PC-9 (cell line): ENCODE measurements at regions not wholly inside any gene's neighbourhood (a gene's known extent, or its start where the extent isn't known, plus 50 kb on each side); places are given as distances from the start of the nearest gene placed in this dataset.

Experiments
- BruUV-seq: library from RNA; stranded (reverse); fragments of 400-500 nt; replicated peaks from 2 replicates; lab custom pipeline; 2021; lab: Mats Ljungman, UMichigan
- CTCF ChIA-PET: fragments of 300-600 bp; sonication (Branson Sonifier 250); formaldehyde crosslinking; loops from one replicate; lab custom pipeline; 2022; ENCODE audit warnings: antibody characterized with exemption; lab: Charles Lee
- POLR2A ChIA-PET: fragments of 300-600 bp; sonication (Branson Sonifier 250); formaldehyde crosslinking; loops from one replicate; lab custom pipeline; 2022; ENCODE audit warnings: antibody characterized with exemption; ENCODE audit not compliant: unreplicated experiment; lab: Charles Lee
- DNase-seq, 2 experiments: peaks; one replicate each; pipeline versions ENCODE4 v3.0.0 to v3.0.0-alpha.2; 2015 to 2022; ENCODE audit warnings: mixed read lengths in 1 of 2
- H2AFZ ChIP-seq: fragments of 200-600 bp; sonication (generic); 2 replicates; pipeline ENCODE4 v1.8.1; 2017; ENCODE audit warnings: antibody characterized with exemption
- H3F3A ChIP-seq: fragments of 200-600 bp; sonication (generic); 2 replicates; pipeline ENCODE4 v1.8.1; 2017; ENCODE audit warnings: antibody characterized with exemption, mild to moderate bottlenecking, low read depth; ENCODE audit not compliant: insufficient read depth
- H3K27ac ChIP-seq: fragments of 200-600 bp; sonication (generic); 2 replicates; pipeline ENCODE4 v1.6.1; 2016; ENCODE audit warnings: mixed run types
- H3K27me3 ChIP-seq: fragments of 200-600 bp; sonication (generic); 2 replicates; pipeline ENCODE4 v1.6.1; 2016; ENCODE audit warnings: low read depth, mixed run types; ENCODE audit not compliant: insufficient read depth
- H3K36me3 ChIP-seq: fragments of 200-600 bp; sonication (generic); 2 replicates; pipeline ENCODE4 v1.6.1; 2016; ENCODE audit warnings: low read depth, mixed run types
- H3K4me1 ChIP-seq: fragments of 200-600 bp; sonication (generic); replicated peaks from 2 replicates; pipeline ENCODE4 v1.6.1; 2016; ENCODE audit warnings: mixed run types; ENCODE audit not compliant: insufficient read depth
- H3K4me2 ChIP-seq: fragments of 200-600 bp; sonication (generic); 2 replicates; pipeline ENCODE4 v1.6.1; 2017; ENCODE audit warnings: mixed run types
- H3K4me3 ChIP-seq: fragments of 200-600 bp; sonication (generic); 2 replicates; pipeline ENCODE4 v1.6.1; 2016; ENCODE audit warnings: mixed run types
- H3K79me2 ChIP-seq: fragments of 200-600 bp; sonication (generic); 2 replicates; pipeline ENCODE4 v1.6.1; 2017; ENCODE audit warnings: low read depth, mixed run types
- H3K9me2 ChIP-seq: fragments of 200-600 bp; sonication (generic); 2 replicates; pipeline ENCODE4 v1.8.1; 2017; ENCODE audit warnings: mild to moderate bottlenecking; ENCODE audit not compliant: insufficient read depth
- H3K9me3 ChIP-seq: fragments of 200-600 bp; sonication (generic); 2 replicates; pipeline ENCODE4 v1.8.1; 2016; ENCODE audit warnings: low read depth; ENCODE audit not compliant: insufficient read depth
- H4K20me1 ChIP-seq: fragments of 200-600 bp; sonication (generic); 2 replicates; pipeline ENCODE4 v1.8.1; 2017; ENCODE audit not compliant: insufficient read depth
- CTCF ChIP-seq: fragments of 200-600 bp; sonication (generic); conservative IDR thresholded peaks from 2 replicates; pipeline ENCODE4 v1.6.1; 2017; ENCODE audit warnings: mixed run types, antibody characterized with exemption, mild to moderate bottlenecking, moderate library complexity
- EZH2 ChIP-seq: fragments of 200-600 bp; sonication (generic); IDR thresholded peaks from 2 replicates; pipeline ENCODE4 v1.8.0; 2017; ENCODE audit warnings: antibody characterized with exemption, low read depth
- intact Hi-C: fragments of 100-400 bp; cut with micrococcal nuclease; formaldehyde crosslinking; loops from one replicate; pipeline ENCODE4 v1.10.0; 2022; ENCODE audit not compliant: unreplicated experiment

- no peak overlapping the region for H3K4me3 ChIP-seq
- H3K4me2 ChIP-seq, result no peak overlapping the region
- H3K27ac ChIP-seq, result no peak overlapping the region
- H4K20me1 ChIP-seq, result no peaks in the 10 kb centered on the region
- H2AFZ ChIP-seq, result no peak overlapping the region
- intact Hi-C loops, result no loop called here
- no peaks in the 10 kb centered on the region for H3F3A ChIP-seq
- no TSS peak for BruUV-seq
- no peaks in the 10 kb centered on the region for H3K79me2 ChIP-seq
- CTCF ChIA-PET, result no interaction called here
- DNase-seq, result no peak
- H3K27me3 ChIP-seq, result no peaks in the 10 kb centered on the region
- no peaks in the 10 kb centered on the region for H3K36me3 ChIP-seq
- POLR2A ChIA-PET, result no interaction called here
- H3K9me2 ChIP-seq, result no peaks in the 10 kb centered on the region
- H3K4me1 ChIP-seq, result no peaks in the 10 kb centered on the region
- H3K9me3 ChIP-seq, result no peaks in the 10 kb centered on the region
- TF ChIP-seq CTCF (no peak), EZH2 (no peak)
Observed at GRCh38 chr15:39247574-39247973, 333.3 kb upstream of the THBS1 start.

- POLR2A ChIA-PET, result interaction anchor here (0.7 kb wide), 1 partner anchor 103 kb away, joined by 3 read pairs; no protein-coding TSS in a partner anchor
- no peak for DNase-seq
- Histone ChIP-seq H3F3A (no peaks in the 10 kb centered on the region), H4K20me1 (no peaks in the 10 kb centered on the region), H3K9me3 (no peaks in the 10 kb centered on the region), H3K27me3 (no peaks in the 10 kb centered on the region), H3K27ac (no peak overlapping the region), H3K36me3 (no peaks in the 10 kb centered on the region), H3K79me2 (no peaks in the 10 kb centered on the region), H3K4me2 (no peak overlapping the region), H2AFZ (no peak overlapping the region), H3K9me2 (no peaks in the 10 kb centered on the region), H3K4me3 (no peak overlapping the region), H3K4me1 (no peaks in the 10 kb centered on the region)
- no peak for TF ChIP-seq CTCF
- no peak for TF ChIP-seq EZH2
- CTCF ChIA-PET, result no interaction called here
- intact Hi-C loops, result no loop called here
- BruUV-seq, result no TSS peak
Observed at GRCh38 chr15:39248204-39248603, 332.7 kb upstream of the THBS1 start.

- H3K36me3 ChIP-seq, result no peaks in the 10 kb centered on the region
- H3K4me3 ChIP-seq, result no peak overlapping the region
- H2AFZ ChIP-seq, result no peak overlapping the region
- no peaks in the 10 kb centered on the region for H4K20me1 ChIP-seq
- no peaks in the 10 kb centered on the region for H3K4me1 ChIP-seq
- no peaks in the 10 kb centered on the region for H3K9me2 ChIP-seq
- CTCF ChIA-PET, result interaction anchor here (0.6 kb wide), 1 partner anchor 159 kb away, joined by 3 read pairs; no protein-coding TSS in a partner anchor
- H3K27ac ChIP-seq, result no peak overlapping the region
- H3K9me3 ChIP-seq, result no peaks in the 10 kb centered on the region
- no peaks in the 10 kb centered on the region for H3K27me3 ChIP-seq
- no peak overlapping the region for H3K4me2 ChIP-seq
- no TSS peak for BruUV-seq
- intact Hi-C loops, result no loop called here
- H3K79me2 ChIP-seq, result no peaks in the 10 kb centered on the region
- DNase-seq, result no peak
- H3F3A ChIP-seq, result no peaks in the 10 kb centered on the region
- POLR2A ChIA-PET, result no interaction called here
- TF ChIP-seq CTCF, result no peak
- TF ChIP-seq EZH2, result no peak
Observed at GRCh38 chr15:39250001-39250400, 330.9 kb upstream of the THBS1 start.
